ENCODE measurements at regions not wholly inside any gene's neighbourhood (a gene's known extent, or its start where the extent isn't known, plus 50 kb on each side); places are given as distances from the start of the nearest gene placed in this dataset.

DNA sequence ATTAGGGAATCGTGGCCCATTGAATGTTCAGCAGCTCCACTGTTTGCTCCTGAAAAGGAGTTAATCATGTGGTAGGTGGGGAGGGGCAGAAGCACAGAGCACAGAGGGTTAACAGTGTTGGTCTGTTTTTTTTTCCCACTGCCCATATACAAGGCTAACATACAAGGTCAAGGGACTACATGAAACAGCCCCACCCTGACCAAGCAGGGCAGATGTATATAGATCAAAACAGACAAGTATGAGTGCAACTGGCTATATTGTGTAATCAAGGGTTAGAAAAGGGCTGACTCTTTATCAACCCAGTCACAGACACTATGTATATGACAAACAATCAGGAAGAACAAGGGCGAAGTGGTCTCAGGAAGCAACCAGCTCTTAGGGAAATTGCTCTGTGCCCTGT, 186.6 kb upstream of the CDH11 start:
- no peak overlapping the region for H3K4me3 ChIP-seq
- no peak overlapping the region for H3K9ac ChIP-seq (ENCODE audit: insufficient read length)
- DNase-seq (ENCODE audit: low read depth, low spot score) = no peak
- no peaks in the 10 kb centered on the region for H3K9me3 ChIP-seq (ENCODE audit: low read depth, low read length)
- H3K27ac ChIP-seq = no peak overlapping the region
- H3K36me3 ChIP-seq (ENCODE audit: insufficient read depth, low read length) = no peaks in the 10 kb centered on the region
- no peak for TF ChIP-seq POLR2AphosphoS5 (IDR thresholded peaks at IDR 0.05; ENCODE audit: borderline replicate concordance, low read depth, low read length)
- no peak for TF ChIP-seq EZH2 (IDR thresholded peaks at IDR 0.05)
- TF ChIP-seq FOXP2 (optimal IDR thresholded peaks at IDR 0.05; ENCODE audit: control extremely low read depth, extremely low read length, insufficient read depth) = no peak

GRCh38 chr16:65307286-65307685, 185.4 kb upstream of the CDH11 start:
- no peak overlapping the region for H3K9ac ChIP-seq (ENCODE audit: insufficient read length)
- H3K4me3 ChIP-seq = no peak overlapping the region
- no peak for DNase-seq (ENCODE audit: low read depth, low spot score)
- no peak overlapping the region for H3K27ac ChIP-seq
- TF ChIP-seq EZH2 (IDR thresholded peaks at IDR 0.05) (no peak), FOXP2 (optimal IDR thresholded peaks at IDR 0.05; ENCODE audit: control extremely low read depth, extremely low read length, insufficient read depth) (no peak)
- no peaks in the 10 kb centered on the region for H3K36me3 ChIP-seq (ENCODE audit: insufficient read depth, low read length)
- H3K9me3 ChIP-seq (ENCODE audit: low read depth, low read length) = no peaks in the 10 kb centered on the region

GRCh38 chr16:65306722-65307121, 184.9 kb upstream of the CDH11 start:
- no peak overlapping the region for H3K4me3 ChIP-seq
- no peaks in the 10 kb centered on the region for H3K36me3 ChIP-seq (ENCODE audit: insufficient read depth, low read length)
- H3K9ac ChIP-seq (ENCODE audit: insufficient read length) = no peak overlapping the region
- TF ChIP-seq FOXP2 (optimal IDR thresholded peaks at IDR 0.05; ENCODE audit: control extremely low read depth, extremely low read length, insufficient read depth) = no peak
- TF ChIP-seq POLR2AphosphoS5 (IDR thresholded peaks at IDR 0.05; ENCODE audit: borderline replicate concordance, low read depth, low read length) = no peak
- no peak for TF ChIP-seq EZH2 (IDR thresholded peaks at IDR 0.05)
- H3K9me3 ChIP-seq (ENCODE audit: low read depth, low read length) = no peaks in the 10 kb centered on the region
- no peak overlapping the region for H3K27ac ChIP-seq
- DNase-seq (ENCODE audit: low read depth, low spot score) = no peak

DNA sequence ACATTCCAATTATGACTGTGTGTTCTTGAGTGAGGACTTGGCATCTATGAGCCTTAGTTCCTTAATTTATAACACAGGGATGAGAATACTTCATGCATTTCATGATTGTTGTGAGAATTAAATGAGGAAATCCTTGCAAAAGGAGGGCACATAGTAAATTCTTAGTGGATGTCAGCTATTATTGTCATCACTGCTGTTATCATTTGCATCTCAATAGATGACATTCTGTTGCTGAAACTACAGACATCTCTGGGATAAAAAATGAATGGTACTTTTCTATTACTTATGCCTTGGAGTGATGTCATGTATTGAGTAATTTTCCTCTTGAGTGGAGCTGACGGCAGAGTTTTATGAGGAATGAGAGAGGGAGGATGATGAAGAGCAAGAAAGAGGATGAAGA, 184.4 kb upstream of the CDH11 start:
- TF ChIP-seq FOXP2 (optimal IDR thresholded peaks at IDR 0.05; ENCODE audit: control extremely low read depth, extremely low read length, insufficient read depth) = no peak
- TF ChIP-seq POLR2AphosphoS5 (IDR thresholded peaks at IDR 0.05; ENCODE audit: borderline replicate concordance, low read depth, low read length) = no peak
- no peak for TF ChIP-seq EZH2 (IDR thresholded peaks at IDR 0.05)
- Histone ChIP-seq H3K4me3 (no peak overlapping the region), H3K36me3 (ENCODE audit: insufficient read depth, low read length) (no peaks in the 10 kb centered on the region), H3K9me3 (ENCODE audit: low read depth, low read length) (no peaks in the 10 kb centered on the region), H3K27ac (no peak overlapping the region), H3K9ac (ENCODE audit: insufficient read length) (no peak overlapping the region)
- DNase-seq (ENCODE audit: low read depth, low spot score) = no peak

DNA sequence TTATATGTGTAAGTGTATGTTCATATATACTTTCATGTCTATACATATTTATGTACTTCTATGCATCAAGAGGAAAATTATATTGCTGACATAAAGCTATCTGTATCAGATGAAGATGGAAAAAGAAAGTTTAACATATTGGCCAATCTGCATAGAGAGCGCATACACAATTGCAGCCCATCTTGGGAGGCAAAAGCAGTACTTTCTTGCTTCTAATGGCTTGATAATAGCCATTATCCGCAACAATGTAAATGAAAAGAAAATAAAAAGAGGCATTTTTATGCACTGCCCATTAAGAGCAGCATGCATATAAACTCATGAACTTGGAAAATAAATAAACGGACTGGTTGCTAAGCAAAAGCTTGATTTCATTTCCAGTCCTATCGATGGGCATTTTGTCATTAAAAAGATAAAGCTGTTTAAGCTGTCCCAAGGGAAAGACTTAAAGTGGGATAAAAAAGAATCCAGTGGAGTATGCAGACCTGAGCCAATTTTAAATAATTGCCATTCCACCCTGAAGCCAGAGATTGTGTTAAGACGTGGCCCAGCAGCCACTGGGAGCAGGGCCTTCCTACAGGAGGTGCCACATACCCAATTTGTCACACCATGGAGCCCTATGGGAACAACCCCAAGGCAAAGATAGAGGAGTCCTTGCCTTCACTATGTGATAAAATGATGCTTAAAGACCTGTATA, 183.6 kb upstream of the CDH11 start:
- TF ChIP-seq EZH2 (IDR thresholded peaks at IDR 0.05) = no peak
- TF ChIP-seq POLR2AphosphoS5 (IDR thresholded peaks at IDR 0.05; ENCODE audit: borderline replicate concordance, low read depth, low read length) = no peak
- H3K36me3 ChIP-seq (ENCODE audit: insufficient read depth, low read length) = no peaks in the 10 kb centered on the region
- H3K9me3 ChIP-seq (ENCODE audit: low read depth, low read length) = no peaks in the 10 kb centered on the region
- no peak overlapping the region for H3K4me3 ChIP-seq
- no peak for DNase-seq (ENCODE audit: low read depth, low spot score)
- no peak overlapping the region for H3K9ac ChIP-seq (ENCODE audit: insufficient read length)
- H3K27ac ChIP-seq = no peak overlapping the region

DNA sequence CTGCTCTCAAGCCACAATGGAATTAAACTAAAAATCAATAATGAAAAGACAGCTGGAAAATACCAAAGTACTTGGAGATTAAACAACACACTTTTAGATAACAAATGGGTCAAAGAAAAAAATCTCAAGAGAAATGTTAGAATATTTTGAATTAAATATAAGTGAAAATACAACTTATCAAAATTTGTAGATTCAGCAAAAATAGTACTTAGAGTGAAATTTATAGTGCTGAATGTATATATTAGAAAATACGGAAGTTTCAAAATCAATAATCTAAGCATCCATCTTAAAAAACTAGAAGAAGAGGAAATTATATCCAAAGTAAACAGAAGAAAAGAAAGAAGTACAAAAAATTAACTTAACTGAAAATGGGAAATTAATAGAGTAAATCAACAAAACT, 179.2 kb upstream of the CDH11 start:
- Histone ChIP-seq H3K9me3 (ENCODE audit: low read depth, low read length) (no peaks in the 10 kb centered on the region), H3K36me3 (ENCODE audit: insufficient read depth, low read length) (no peaks in the 10 kb centered on the region), H3K4me3 (no peak overlapping the region), H3K9ac (ENCODE audit: insufficient read length) (no peak overlapping the region), H3K27ac (no peak overlapping the region)
- no peak for TF ChIP-seq POLR2AphosphoS5 (IDR thresholded peaks at IDR 0.05; ENCODE audit: borderline replicate concordance, low read depth, low read length)
- no peak for TF ChIP-seq FOXP2 (optimal IDR thresholded peaks at IDR 0.05; ENCODE audit: control extremely low read depth, extremely low read length, insufficient read depth)
- TF ChIP-seq EZH2 (IDR thresholded peaks at IDR 0.05) = no peak
- DNase-seq (ENCODE audit: low read depth, low spot score) = no peak

DNA sequence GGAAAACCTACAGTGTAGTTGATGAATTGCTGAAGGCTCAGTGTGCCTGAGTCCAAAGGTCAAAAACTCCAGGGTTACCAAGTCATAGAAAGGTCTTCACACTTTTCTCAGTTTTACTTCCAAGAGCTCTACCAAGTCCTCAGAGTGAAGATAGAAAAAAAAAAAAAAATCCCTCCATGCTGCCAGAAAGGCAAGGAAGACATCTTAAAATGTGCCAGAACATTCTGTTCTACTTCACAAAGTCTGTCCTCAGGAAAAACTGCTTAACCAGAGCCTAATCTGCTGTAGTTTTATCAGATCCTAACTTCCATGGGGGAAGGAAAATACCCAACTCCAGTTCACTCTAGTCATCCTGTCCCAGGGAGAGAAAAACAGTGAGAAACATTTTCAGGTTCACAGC, 175.6 kb upstream of the CDH11 start:
- no peaks in the 10 kb centered on the region for H3K9me3 ChIP-seq (ENCODE audit: low read depth, low read length)
- no peak overlapping the region for H3K4me3 ChIP-seq
- DNase-seq (ENCODE audit: low read depth, low spot score) = no peak
- TF ChIP-seq POLR2AphosphoS5 (IDR thresholded peaks at IDR 0.05; ENCODE audit: borderline replicate concordance, low read depth, low read length) = no peak
- no peak for TF ChIP-seq EZH2 (IDR thresholded peaks at IDR 0.05)
- no peak for TF ChIP-seq FOXP2 (optimal IDR thresholded peaks at IDR 0.05; ENCODE audit: control extremely low read depth, extremely low read length, insufficient read depth)
- no peaks in the 10 kb centered on the region for H3K36me3 ChIP-seq (ENCODE audit: insufficient read depth, low read length)
- H3K9ac ChIP-seq (ENCODE audit: insufficient read length) = no peak overlapping the region
- no peak overlapping the region for H3K27ac ChIP-seq

GRCh38 chr16:65295527-65295926, 173.7 kb upstream of the CDH11 start:
- no peak for DNase-seq (ENCODE audit: low read depth, low spot score)
- Histone ChIP-seq H3K9me3 (ENCODE audit: low read depth, low read length) (no peaks in the 10 kb centered on the region), H3K27ac (no peak overlapping the region), H3K9ac (ENCODE audit: insufficient read length) (no peak overlapping the region), H3K36me3 (ENCODE audit: insufficient read depth, low read length) (no peaks in the 10 kb centered on the region), H3K4me3 (no peak overlapping the region)
- TF ChIP-seq EZH2 (IDR thresholded peaks at IDR 0.05) (no peak), POLR2AphosphoS5 (IDR thresholded peaks at IDR 0.05; ENCODE audit: borderline replicate concordance, low read depth, low read length) (no peak), FOXP2 (optimal IDR thresholded peaks at IDR 0.05; ENCODE audit: control extremely low read depth, extremely low read length, insufficient read depth) (no peak)

DNA sequence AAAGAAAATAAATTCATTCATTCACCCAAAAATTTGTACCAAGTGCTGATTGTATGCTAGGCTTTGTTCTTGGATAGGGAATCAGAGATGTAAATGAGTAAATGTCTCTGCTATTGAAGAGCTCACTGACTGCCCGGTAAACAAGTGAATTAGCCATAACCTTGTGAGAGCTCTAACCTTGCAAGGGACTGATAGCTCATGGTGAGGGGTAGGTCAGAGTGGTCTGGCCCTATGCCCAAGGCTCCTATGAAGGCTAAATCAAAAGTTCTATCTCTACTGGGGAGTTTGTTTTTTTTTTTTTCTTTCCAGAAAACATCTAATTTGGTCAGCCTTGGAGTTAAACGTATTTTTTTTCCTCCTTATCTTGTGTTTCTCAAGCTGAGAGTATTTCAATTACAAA, 172.8 kb upstream of the CDH11 start:
- TF ChIP-seq FOXP2 (optimal IDR thresholded peaks at IDR 0.05; ENCODE audit: control extremely low read depth, extremely low read length, insufficient read depth) = no peak
- TF ChIP-seq EZH2 (IDR thresholded peaks at IDR 0.05) = no peak
- no peak for TF ChIP-seq POLR2AphosphoS5 (IDR thresholded peaks at IDR 0.05; ENCODE audit: borderline replicate concordance, low read depth, low read length)
- H3K9me3 ChIP-seq (ENCODE audit: low read depth, low read length) = no peaks in the 10 kb centered on the region
- H3K27ac ChIP-seq = no peak overlapping the region
- DNase-seq (ENCODE audit: low read depth, low spot score) = no peak
- H3K9ac ChIP-seq (ENCODE audit: insufficient read length) = no peak overlapping the region
- H3K36me3 ChIP-seq (ENCODE audit: insufficient read depth, low read length) = no peaks in the 10 kb centered on the region
- no peak overlapping the region for H3K4me3 ChIP-seq
